Hematopoietic multipotent progenitor cell treated with erythropoietin and hydrocortisone succinate and interleukin-3 and kit ligand, for 8 days (in vitro differentiated cells): ENCODE measurements at regions not wholly inside any gene's neighbourhood (a gene's known extent, or its start where the extent isn't known, plus 50 kb on each side); places are given as distances from the start of the nearest gene placed in this dataset.
"Not testable (repeated sequence)": the region's sequence is repeated elsewhere in the genome, so short reads cannot be mapped to it uniquely, and the experiment has no call there.

Experiments
- DNase-seq: peaks from one replicate; pipeline ENCODE4 v3.0.0-alpha.2; 2015

- not testable (repeated sequence) for DNase-seq
These were observed 845.1 kb downstream of the CDH18 start for GRCh38 chr5:19142713-19143414.

GRCh38 chr5:19143935-19144334 lies 844.1 kb downstream of the CDH18 start:
- no peak for DNase-seq

- no peak for DNase-seq
These were observed 818.6 kb downstream of the CDH18 start for GRCh38 chr5:19169426-19169825.

- DNase-seq, result no peak
These were observed 815.0 kb downstream of the CDH18 start for GRCh38 chr5:19172926-19173470.

GRCh38 chr5:19175776-19176570 lies 812.0 kb downstream of the CDH18 start:
- no peak for DNase-seq

GRCh38 chr5:19179571-19179970 lies 808.4 kb downstream of the CDH18 start:
- DNase-seq, result no peak

- DNase-seq, result no peak
These were observed 798.8 kb downstream of the CDH18 start for GRCh38 chr5:19189176-19189575.

GRCh38 chr5:19193631-19194030 lies 794.4 kb downstream of the CDH18 start:
- no peak for DNase-seq

- DNase-seq, result no peak
These were observed 791.4 kb downstream of the CDH18 start for GRCh38 chr5:19196631-19197030.

- DNase-seq, result no peak
These were observed 787.7 kb downstream of the CDH18 start for GRCh38 chr5:19200251-19200650.

- DNase-seq, result no peak
These were observed 779.6 kb downstream of the CDH18 start for GRCh38 chr5:19208397-19208796.

GRCh38 chr5:19210886-19211285 lies 777.1 kb downstream of the CDH18 start:
- no peak for DNase-seq

- no peak for DNase-seq
These were observed 758.7 kb downstream of the CDH18 start for GRCh38 chr5:19229179-19229835.

- no peak for DNase-seq
These were observed 754.4 kb downstream of the CDH18 start for GRCh38 chr5:19233573-19233972.

- DNase-seq, result no peak
These were observed 752.9 kb downstream of the CDH18 start for GRCh38 chr5:19235101-19235584.

- no peak for DNase-seq
These were observed 747.8 kb downstream of the CDH18 start for GRCh38 chr5:19240170-19240569.

- no peak for DNase-seq
These were observed 746.3 kb downstream of the CDH18 start for GRCh38 chr5:19241690-19242089.

GRCh38 chr5:19246191-19246590 lies 741.8 kb downstream of the CDH18 start:
- not testable (repeated sequence) for DNase-seq

GRCh38 chr5:19247302-19247701 lies 740.7 kb downstream of the CDH18 start:
- no peak for DNase-seq

- no peak for DNase-seq
These were observed 732.0 kb downstream of the CDH18 start for GRCh38 chr5:19256036-19256435.

- no peak for DNase-seq
These were observed 729.3 kb downstream of the CDH18 start for GRCh38 chr5:19258686-19259085.

- DNase-seq, result no peak
These were observed 726.1 kb downstream of the CDH18 start for GRCh38 chr5:19261879-19262278.

GRCh38 chr5:19264821-19265220 lies 723.2 kb downstream of the CDH18 start:
- DNase-seq, result no peak
